ENCODE measurements at regions not wholly inside any gene's neighbourhood (a gene's known extent, or its start where the extent isn't known, plus 50 kb on each side); places are given as distances from the start of the nearest gene placed in this dataset.

- no peak for DNase-seq (ENCODE audit: low spot score in 2 of 2)
- no peak overlapping the region for H3K27ac ChIP-seq
- no peaks in the 10 kb centered on the region for H3K36me3 ChIP-seq
- peaks cover 0 to 3% (median under 1%) of the 10 kb centered on the region in 4 donors for H3K9me3 ChIP-seq
- no peak for TF ChIP-seq CTCF (IDR thresholded peaks at IDR 0.05)
- no peak for TF ChIP-seq POLR2A (IDR thresholded peaks at IDR 0.05)
- TF ChIP-seq EP300 (IDR thresholded peaks at IDR 0.05), result no peak
- H3K4me3 ChIP-seq, result no peak overlapping the region
- no peaks in the 10 kb centered on the region for H3K27me3 ChIP-seq
- WGBS, 2 donors, result 56 to 68% methylated on average over 4 of the region's 4 CpGs
- H3K4me1 ChIP-seq, result no peaks in the 10 kb centered on the region
Measured at GRCh38 chr4:175460414-175460813, 351.6 kb downstream of the GPM6A start.

- H3K36me3 ChIP-seq, result no peaks in the 10 kb centered on the region
Measured at GRCh38 chr4:175469514-175469913, 342.6 kb downstream of the GPM6A start.

GRCh38 chr4:175470131-175470530, 341.9 kb downstream of the GPM6A start:
- H3K36me3 ChIP-seq, result no peaks in the 10 kb centered on the region
- no peak overlapping the region for H3K4me3 ChIP-seq
- DNase-seq (ENCODE audit: low spot score in 2 of 2), result no peak
- TF ChIP-seq CTCF (IDR thresholded peaks at IDR 0.05) (no peak), POLR2A (IDR thresholded peaks at IDR 0.05) (no peak), EP300 (IDR thresholded peaks at IDR 0.05) (no peak)
- 15 to 17% methylated on average over 1 of the region's 1 CpG for WGBS, 2 donors
- no peaks in the 10 kb centered on the region for H3K9me3 ChIP-seq
- H3K27me3 ChIP-seq, result no peaks in the 10 kb centered on the region
- H3K27ac ChIP-seq, result no peak overlapping the region
- H3K4me1 ChIP-seq, result no peaks in the 10 kb centered on the region

More at GRCh38 chr4:175469514-175469913, 342.6 kb downstream of the GPM6A start:
- TF ChIP-seq EP300 (IDR thresholded peaks at IDR 0.05) (no peak), POLR2A (IDR thresholded peaks at IDR 0.05) (no peak), CTCF (IDR thresholded peaks at IDR 0.05) (no peak)
- DNase-seq (ENCODE audit: low spot score in 2 of 2), result no peak
- H3K4me1 ChIP-seq, result no peaks in the 10 kb centered on the region
- H3K27ac ChIP-seq, result no peak overlapping the region
- H3K4me3 ChIP-seq, result no peak overlapping the region
- no peaks in the 10 kb centered on the region for H3K9me3 ChIP-seq
- H3K27me3 ChIP-seq, result no peaks in the 10 kb centered on the region
- 27 to 45% methylated on average over 2 of the region's 2 CpGs for WGBS, 2 donors

GRCh38 chr4:175480404-175480803, 331.7 kb downstream of the GPM6A start:
- TF ChIP-seq CTCF (IDR thresholded peaks at IDR 0.05) (no peak), EP300 (IDR thresholded peaks at IDR 0.05) (no peak), POLR2A (IDR thresholded peaks at IDR 0.05) (no peak)
- no peak for DNase-seq (ENCODE audit: low spot score in 2 of 2)
- Histone ChIP-seq H3K4me3 (no peak overlapping the region), H3K9me3 (no peaks in the 10 kb centered on the region), H3K27me3 (no peaks in the 10 kb centered on the region), H3K27ac (no peak overlapping the region), H3K36me3 (no peaks in the 10 kb centered on the region), H3K4me1 (no peaks in the 10 kb centered on the region)
- 24 to 26% methylated on average over 2 of the region's 2 CpGs for WGBS, 2 donors

- TF ChIP-seq POLR2A (IDR thresholded peaks at IDR 0.05) (no peak), EP300 (IDR thresholded peaks at IDR 0.05) (no peak), CTCF (IDR thresholded peaks at IDR 0.05) (no peak)
- Histone ChIP-seq H3K36me3 (no peaks in the 10 kb centered on the region), H3K9me3 (peaks cover 0 to 15% (median 0%) of the 10 kb centered on the region in 4 donors), H3K4me3 (no peak overlapping the region), H3K4me1 (no peaks in the 10 kb centered on the region), H3K27ac (no peak overlapping the region), H3K27me3 (no peaks in the 10 kb centered on the region)
- no peak for DNase-seq (ENCODE audit: low spot score in 2 of 2)
- WGBS, 2 donors, result 91 to 95% methylated on average over 3 of the region's 5 CpGs
Measured at GRCh38 chr4:175499735-175500352, 312.2 kb downstream of the GPM6A start.

Data from tibial nerve (tissue), 4 donors.